Left renal pelvis (tissue), 4 donors: ENCODE measurements at regions not wholly inside any gene's neighbourhood (a gene's known extent, or its start where the extent isn't known, plus 50 kb on each side); places are given as distances from the start of the nearest gene placed in this dataset.

Experiments
- DNase-seq, 4 donors: peaks; one replicate each; pipeline ENCODE4 v3.0.0-alpha.2; 2013; ENCODE audit warnings: low read depth in 4 of 4, low spot score in 3 of 4

GRCh38 chr17:71286625-71287024 is 834.2 kb upstream of the SOX9 start:
- DNase-seq, result no peak

- DNase-seq, result no peak
Measured at GRCh38 chr17:71287071-71287823, 833.6 kb upstream of the SOX9 start.

- DNase-seq, result no peak
Measured at GRCh38 chr17:71292006-71292405, 828.8 kb upstream of the SOX9 start.

GRCh38 chr17:71296005-71296404 is 824.8 kb upstream of the SOX9 start:
- DNase-seq, result no peak

GRCh38 chr17:71301063-71301462 is 819.8 kb upstream of the SOX9 start:
- DNase-seq, result no peak

- DNase-seq, result no peak
Measured at GRCh38 chr17:71302721-71303549, 817.9 kb upstream of the SOX9 start.

- DNase-seq, result no peak
Measured at GRCh38 chr17:71304498-71305158, 816.2 kb upstream of the SOX9 start.

GRCh38 chr17:71313866-71314265 is 807.0 kb upstream of the SOX9 start:
- no peak for DNase-seq

- DNase-seq, result no peak
Measured at GRCh38 chr17:71315568-71315967, 805.3 kb upstream of the SOX9 start.

GRCh38 chr17:71316176-71316897 is 804.5 kb upstream of the SOX9 start:
- DNase-seq, result peak in 1 of 4 donors; percentile 12

- no peak for DNase-seq
Measured at GRCh38 chr17:71320009-71320796, 800.6 kb upstream of the SOX9 start.

- no peak for DNase-seq
Measured at GRCh38 chr17:71325117-71325516, 795.7 kb upstream of the SOX9 start.

GRCh38 chr17:71325886-71326285 is 794.9 kb upstream of the SOX9 start:
- DNase-seq, result no peak

GRCh38 chr17:71327376-71328059 is 793.3 kb upstream of the SOX9 start:
- no peak for DNase-seq

GRCh38 chr17:71329310-71330098 is 791.3 kb upstream of the SOX9 start:
- DNase-seq, result no peak

- no peak for DNase-seq
Measured at GRCh38 chr17:71330099-71330375, 790.8 kb upstream of the SOX9 start.

GRCh38 chr17:71331754-71332325 is 789.0 kb upstream of the SOX9 start:
- no peak for DNase-seq

- DNase-seq, result no peak
Measured at GRCh38 chr17:71334048-71334751, 786.6 kb upstream of the SOX9 start.
